Astrocyte (in vitro differentiated cells and primary cell): ENCODE measurements at regions not wholly inside any gene's neighbourhood (a gene's known extent, or its start where the extent isn't known, plus 50 kb on each side); places are given as distances from the start of the nearest gene placed in this dataset.

Experiments
- DNase-seq: peaks from one replicate; pipeline ENCODE4 v3.0.0-alpha.2; 2010; ENCODE audit warnings: low read depth
- FAIRE-seq: peaks from 2 replicates; lab custom pipeline; 2011; peaks lifted over from hg19 to GRCh38; lab: Jason Lieb, UNC
- H2AFZ ChIP-seq: 2 replicates; pipeline ENCODE4 v1.6.0; 2012; ENCODE audit warnings: low read depth, low read length, inconsistent platforms
- H3K27ac ChIP-seq: 2 replicates; pipeline ENCODE4 v1.5.1; 2011; ENCODE audit warnings: low read depth, low read length, inconsistent platforms
- H3K27me3 ChIP-seq: 2 replicates; pipeline ENCODE4 v1.6.0; 2011; ENCODE audit warnings: low read length, inconsistent platforms; ENCODE audit not compliant: insufficient read depth
- H3K36me3 ChIP-seq: 2 replicates; pipeline ENCODE4 v1.5.1; 2011; ENCODE audit warnings: low read length, inconsistent platforms; ENCODE audit not compliant: insufficient read depth
- H3K4me1 ChIP-seq: 2 replicates; pipeline ENCODE4 v1.5.1; 2011; ENCODE audit warnings: low read length, inconsistent platforms; ENCODE audit not compliant: insufficient read depth
- H3K4me2 ChIP-seq: 2 replicates; pipeline ENCODE4 v1.6.0; 2012; ENCODE audit warnings: low read length, inconsistent platforms
- H3K4me3 ChIP-seq: 2 replicates; pipeline ENCODE4 v1.5.1; 2011; ENCODE audit warnings: low read depth, mild to moderate bottlenecking, low read length, inconsistent platforms; ENCODE audit not compliant: insufficient read depth
- H3K79me2 ChIP-seq: 2 replicates; pipeline ENCODE4 v1.6.0; 2012; ENCODE audit warnings: mild to moderate bottlenecking, low read length, inconsistent platforms; ENCODE audit not compliant: insufficient read depth
- H3K9ac ChIP-seq: 2 replicates; pipeline ENCODE4 v1.6.0; 2012; ENCODE audit warnings: mild to moderate bottlenecking, low read length, inconsistent platforms
- H3K9me3 ChIP-seq: 2 replicates; pipeline ENCODE4 v1.5.1; 2012; ENCODE audit warnings: low read depth, mild to moderate bottlenecking, low read length, inconsistent platforms; ENCODE audit not compliant: insufficient read depth
- H4K20me1 ChIP-seq: 2 replicates; pipeline ENCODE4 v1.6.0; 2012; ENCODE audit warnings: low read length, inconsistent platforms; ENCODE audit not compliant: insufficient read depth
- H3K27ac Mint-ChIP-seq: one replicate; pipeline ENCODE4 v1.8.0; 2021; ENCODE audit warnings: mild to moderate bottlenecking, mixed read lengths; ENCODE audit not compliant: unreplicated experiment
- H3K27me3 Mint-ChIP-seq: one replicate; pipeline ENCODE4 v1.8.0; 2021; ENCODE audit warnings: low read depth, mixed read lengths; ENCODE audit not compliant: unreplicated experiment
- H3K36me3 Mint-ChIP-seq: one replicate; pipeline ENCODE4 v1.8.0; 2021; ENCODE audit warnings: low read depth, mixed read lengths; ENCODE audit not compliant: unreplicated experiment
- H3K4me1 Mint-ChIP-seq: one replicate; pipeline ENCODE4 v1.8.0; 2021; ENCODE audit warnings: low read depth, mixed read lengths; ENCODE audit not compliant: unreplicated experiment
- H3K4me3 Mint-ChIP-seq: one replicate; pipeline ENCODE4 v1.8.0; 2021; ENCODE audit warnings: mild to moderate bottlenecking, moderate library complexity, mixed read lengths; ENCODE audit not compliant: unreplicated experiment
- H3K9me3 Mint-ChIP-seq: one replicate; pipeline ENCODE4 v1.8.0; 2021; ENCODE audit warnings: mild to moderate bottlenecking, mixed read lengths; ENCODE audit not compliant: unreplicated experiment
- CTCF ChIP-seq: IDR thresholded peaks from 2 replicates; pipeline ENCODE4 v1.5.1; 2011; ENCODE audit warnings: low read depth, mild to moderate bottlenecking, inconsistent platforms, low read length, moderate library complexity; ENCODE audit not compliant: insufficient read depth
- EZH2 ChIP-seq: IDR thresholded peaks from 2 replicates; pipeline ENCODE4 v1.6.1; 2012; ENCODE audit warnings: mild to moderate bottlenecking, low read length, inconsistent platforms; ENCODE audit not compliant: insufficient read depth

- Histone ChIP-seq H3K36me3 (no peaks in the 10 kb centered on the region), H3K27ac (no peak overlapping the region), H4K20me1 (no peaks in the 10 kb centered on the region), H3K4me2 (no peak overlapping the region), H3K4me1 (no peaks in the 10 kb centered on the region), H3K9me3 (no peaks in the 10 kb centered on the region), H3K9ac (no peak overlapping the region), H3K27me3 (no peaks in the 10 kb centered on the region), H2AFZ (no peak overlapping the region), H3K4me3 (no peak overlapping the region), H3K79me2 (no peaks in the 10 kb centered on the region)
- H3K4me1 Mint-ChIP-seq: no peaks in the 10 kb centered on the region
- TF ChIP-seq CTCF (no peak), EZH2 (no peak)
- DNase-seq (no peak), FAIRE-seq (no peak)
- H3K27ac Mint-ChIP-seq: no peak overlapping the region
- H3K27me3 Mint-ChIP-seq: no peaks in the 10 kb centered on the region
- no peaks in the 10 kb centered on the region for H3K9me3 Mint-ChIP-seq
- no peak overlapping the region for H3K4me3 Mint-ChIP-seq
- H3K36me3 Mint-ChIP-seq: no peaks in the 10 kb centered on the region
These were observed 959.7 kb upstream of the LCORL start for GRCh38 chr4:18981234-18981615.

- H3K36me3 ChIP-seq: no peaks in the 10 kb centered on the region
These were observed 959.1 kb upstream of the LCORL start for GRCh38 chr4:18980516-18981233.

More at GRCh38 chr4:18980516-18981233, 959.1 kb upstream of the LCORL start:
- Histone ChIP-seq H3K9me3 (no peaks in the 10 kb centered on the region), H3K4me3 (no peak overlapping the region), H3K4me2 (no peak overlapping the region), H3K27ac (no peak overlapping the region), H3K27me3 (no peaks in the 10 kb centered on the region), H3K9ac (no peak overlapping the region), H3K79me2 (no peaks in the 10 kb centered on the region), H4K20me1 (no peaks in the 10 kb centered on the region), H3K4me1 (no peaks in the 10 kb centered on the region), H2AFZ (no peak overlapping the region)
- H3K27ac Mint-ChIP-seq: no peak overlapping the region
- H3K4me3 Mint-ChIP-seq: no peak overlapping the region
- no peak for TF ChIP-seq CTCF
- TF ChIP-seq EZH2: no peak
- no peaks in the 10 kb centered on the region for H3K4me1 Mint-ChIP-seq
- H3K36me3 Mint-ChIP-seq: no peaks in the 10 kb centered on the region
- H3K27me3 Mint-ChIP-seq: no peaks in the 10 kb centered on the region
- FAIRE-seq (no peak), DNase-seq (no peak)
- H3K9me3 Mint-ChIP-seq: no peaks in the 10 kb centered on the region
